ENCODE measurements at regions not wholly inside any gene's neighbourhood (a gene's known extent, or its start where the extent isn't known, plus 50 kb on each side); places are given as distances from the start of the nearest gene placed in this dataset.

GRCh38 chr2:13578547-13578946 is 861.8 kb downstream of the TRIB2 start:
- ATAC-seq: no peak
- ChIA-PET CTCF (no interaction called here), POLR2A (no interaction called here)
- H3K36me3 Mint-ChIP-seq (ENCODE audit: low read depth): no peaks in the 10 kb centered on the region
- no peaks in the 10 kb centered on the region for H3K27me3 Mint-ChIP-seq
- no peak overlapping the region for H3K27ac Mint-ChIP-seq
- H3K9me3 Mint-ChIP-seq: no peaks in the 10 kb centered on the region
- intact Hi-C loops (cut with micrococcal nuclease): no loop called here
- no peak for TF ChIP-seq CTCF (IDR thresholded peaks at IDR 0.05)
- DNase-seq: no peak
- no peak overlapping the region for H3K4me3 Mint-ChIP-seq
- no peaks in the 10 kb centered on the region for H3K4me1 Mint-ChIP-seq (ENCODE audit: low read depth)

DNA sequence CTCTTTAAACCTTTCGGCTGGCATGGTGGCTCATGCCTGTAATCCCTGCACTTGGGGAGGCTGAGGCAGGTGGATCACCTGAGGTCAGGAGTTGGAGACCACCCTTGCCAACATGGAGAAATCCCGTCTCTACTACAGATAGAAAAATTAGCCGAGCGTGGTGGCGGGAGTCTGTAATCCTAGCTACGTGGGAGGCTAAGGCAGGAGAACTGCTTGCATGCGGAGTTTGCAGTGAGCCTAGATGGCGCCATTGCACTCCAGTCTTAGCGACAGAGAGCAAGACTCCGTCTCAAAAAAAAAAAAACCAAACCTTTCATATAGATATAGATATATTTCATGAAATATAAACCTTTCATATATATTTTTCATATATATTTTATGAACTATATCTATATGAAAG is 864.7 kb downstream of the TRIB2 start:
- Mint-ChIP-seq H3K27ac (no peak overlapping the region), H3K4me3 (no peak overlapping the region), H3K9me3 (no peaks in the 10 kb centered on the region), H3K4me1 (ENCODE audit: low read depth) (no peaks in the 10 kb centered on the region), H3K27me3 (no peaks in the 10 kb centered on the region), H3K36me3 (ENCODE audit: low read depth) (no peaks in the 10 kb centered on the region)
- DNase-seq: no peak
- no peak for TF ChIP-seq CTCF (IDR thresholded peaks at IDR 0.05)
- POLR2A ChIA-PET: no interaction called here
- CTCF ChIA-PET: no interaction called here
- intact Hi-C loops (cut with micrococcal nuclease): no loop called here
- no peak for ATAC-seq

GRCh38 chr2:13583609-13584008 is 866.9 kb downstream of the TRIB2 start:
- H3K4me3 Mint-ChIP-seq: no peak overlapping the region
- intact Hi-C loops (cut with micrococcal nuclease): no loop called here
- H3K9me3 Mint-ChIP-seq: no peaks in the 10 kb centered on the region
- H3K36me3 Mint-ChIP-seq (ENCODE audit: low read depth): no peaks in the 10 kb centered on the region
- H3K27ac Mint-ChIP-seq: no peak overlapping the region
- CTCF ChIA-PET: no interaction called here
- no peaks in the 10 kb centered on the region for H3K4me1 Mint-ChIP-seq (ENCODE audit: low read depth)
- H3K27me3 Mint-ChIP-seq: no peaks in the 10 kb centered on the region
- no peak for ATAC-seq
- DNase-seq: no peak
- POLR2A ChIA-PET: no interaction called here
- no peak for TF ChIP-seq CTCF (IDR thresholded peaks at IDR 0.05)

GRCh38 chr2:13584020-13584419 is 867.3 kb downstream of the TRIB2 start:
- H3K36me3 Mint-ChIP-seq (ENCODE audit: low read depth): no peaks in the 10 kb centered on the region
- CTCF ChIA-PET: no interaction called here

GRCh38 chr2:13585732-13586131 is 869.0 kb downstream of the TRIB2 start:
- ATAC-seq (no peak), DNase-seq (no peak)
- no peak for TF ChIP-seq CTCF (IDR thresholded peaks at IDR 0.05)
- H3K27me3 Mint-ChIP-seq: no peaks in the 10 kb centered on the region
- POLR2A ChIA-PET: no interaction called here
- H3K36me3 Mint-ChIP-seq (ENCODE audit: low read depth): no peaks in the 10 kb centered on the region
- H3K4me3 Mint-ChIP-seq: no peak overlapping the region
- H3K4me1 Mint-ChIP-seq (ENCODE audit: low read depth): no peaks in the 10 kb centered on the region
- intact Hi-C loops (cut with micrococcal nuclease): no loop called here
- CTCF ChIA-PET: no interaction called here
- H3K27ac Mint-ChIP-seq: no peak overlapping the region
- peaks cover 5% of the 10 kb centered on the region for H3K9me3 Mint-ChIP-seq

More at GRCh38 chr2:13584020-13584419, 867.3 kb downstream of the TRIB2 start:
- DNase-seq (no peak), ATAC-seq (no peak)
- no peak for TF ChIP-seq CTCF (IDR thresholded peaks at IDR 0.05)
- Mint-ChIP-seq H3K9me3 (no peaks in the 10 kb centered on the region), H3K4me3 (no peak overlapping the region), H3K27me3 (no peaks in the 10 kb centered on the region), H3K27ac (no peak overlapping the region), H3K4me1 (ENCODE audit: low read depth) (no peaks in the 10 kb centered on the region)
- intact Hi-C loops (cut with micrococcal nuclease): no loop called here
- POLR2A ChIA-PET: no interaction called here

All from activated CD8-positive, alpha-beta T cell treated with anti-CD3 and anti-CD28 coated beads for 36 hours (primary cell).